B cell (primary cell): ENCODE measurements at regions not wholly inside any gene's neighbourhood (a gene's known extent, or its start where the extent isn't known, plus 50 kb on each side); places are given as distances from the start of the nearest gene placed in this dataset.

Experiments
- ATAC-seq: fragments of 200-7000 bp; cut with Tn5 transposase; one replicate; pipeline ENCODE4 v1.10.0; 2021; ENCODE audit warnings: low read depth, mild to moderate bottlenecking, moderate number of reproducible peaks, moderate library complexity
- CTCF ChIA-PET: fragments of 350-600 bp; sonication (Branson Sonifier 250); formaldehyde crosslinking; loops from one replicate; lab custom pipeline; 2021; ENCODE audit warnings: antibody characterized with exemption, inconsistent platforms; lab: Charles Lee
- POLR2A ChIA-PET: fragments of 350-600 bp; sonication (Branson Sonifier 250); formaldehyde crosslinking; loops from one replicate; lab custom pipeline; 2021; ENCODE audit warnings: antibody characterized with exemption; lab: Charles Lee
- DNase-seq: peaks from one replicate; pipeline ENCODE4 v3.0.0; 2013
- H2AFZ ChIP-seq: 2 replicates; pipeline ENCODE4 v1.6.1; 2012; ENCODE audit warnings: mild to moderate bottlenecking, low read depth, low read length; ENCODE audit not compliant: insufficient read depth, poor library complexity, severe bottlenecking
- H3K27ac ChIP-seq, 2 donors: 1 replicate in 1 of 2; 2 replicates in 1 of 2; pipeline ENCODE4 v1.5.1; 2012 to 2013; ENCODE audit warnings: low read length in 2 of 2, mild to moderate bottlenecking in 2 of 2, moderate library complexity in 1 of 2
- H3K27me3 ChIP-seq, 4 experiments: fragments of 200-600 bp in 1 of 4; sonication (generic) in 1 of 4; replicated peaks in 1 of 4; 1 replicate in 2 of 4; 2 replicates in 2 of 4; pipeline versions ENCODE4 v1.6.1 to v1.7.0; 2013 to 2016; ENCODE audit warnings: low read length in 3 of 4, mild to moderate bottlenecking in 2 of 4, mixed read lengths in 1 of 4, moderate library complexity in 1 of 4; ENCODE audit not compliant: insufficient read depth in 4 of 4, control insufficient read depth in 3 of 4; ENCODE audit errors: control extremely low read depth in 1 of 4
- H3K36me3 ChIP-seq, 2 experiments: replicated peaks in 1 of 2; 1 replicate in 1 of 2; 2 replicates in 1 of 2; pipeline versions ENCODE4 v1.6.1 to v1.7.1; 2013; ENCODE audit warnings: low read length in 1 of 2; ENCODE audit not compliant: insufficient read depth in 2 of 2, control insufficient read depth in 1 of 2; ENCODE audit errors: control extremely low read depth in 1 of 2, extremely low read depth in 1 of 2
- H3K4me1 ChIP-seq, 2 donors: fragments of 200-600 bp in 1 of 2; sonication (generic) in 1 of 2; 1 replicate in 1 of 2; 2 replicates in 1 of 2; pipeline versions ENCODE4 v1.5.1 to v1.6.1; 2013 to 2017; ENCODE audit warnings: low read length in 2 of 2; ENCODE audit not compliant: control insufficient read depth in 2 of 2, insufficient read depth in 2 of 2
- H3K4me2 ChIP-seq: replicated peaks from 2 replicates; pipeline ENCODE3; 2012; ENCODE audit warnings: mild to moderate bottlenecking, low read depth, low read length; ENCODE audit not compliant: poor library complexity, severe bottlenecking
- H3K4me3 ChIP-seq, 5 experiments: fragments of 200-600 bp in 1 of 5; sonication (generic) in 1 of 5; 1 replicate in 3 of 5; 2 replicates in 2 of 5; pipeline versions ENCODE4 v1.5.1 to v1.7.0; 2011 to 2016; ENCODE audit warnings: low read length in 4 of 5, mild to moderate bottlenecking in 4 of 5, low read depth in 2 of 5, control low read depth in 1 of 5, moderate library complexity in 1 of 5; ENCODE audit not compliant: insufficient read depth in 1 of 5; ENCODE audit errors: control extremely low read depth in 1 of 5, extremely low read depth in 1 of 5
- H3K79me2 ChIP-seq: fragments of 200-600 bp; sonication (generic); one replicate; pipeline ENCODE4 v1.6.0; 2016; ENCODE audit warnings: low read length; ENCODE audit not compliant: control insufficient read depth, insufficient read depth
- H3K9ac ChIP-seq: fragments of 200-600 bp; sonication (generic); 2 replicates; pipeline ENCODE4 v1.6.1; 2017; ENCODE audit warnings: mild to moderate bottlenecking, low read length, moderate library complexity
- H3K9me3 ChIP-seq, 3 donors: one replicate each; pipeline versions ENCODE4 v1.6.1 to v1.7.1; 2013; ENCODE audit warnings: low read length in 2 of 3; ENCODE audit not compliant: control insufficient read depth in 2 of 3, insufficient read depth in 1 of 3; ENCODE audit errors: control extremely low read depth in 1 of 3
- H4K20me1 ChIP-seq: 2 replicates; pipeline ENCODE4 v1.6.0; 2012; ENCODE audit warnings: mild to moderate bottlenecking, low read length; ENCODE audit not compliant: insufficient read depth, control insufficient read depth, poor library complexity, severe bottlenecking
- H3K27ac Mint-ChIP-seq: one replicate; pipeline ENCODE4 v1.8.0; 2021; ENCODE audit warnings: mixed read lengths
- H3K27me3 Mint-ChIP-seq: one replicate; pipeline ENCODE4 v1.8.0; 2021; ENCODE audit warnings: mixed read lengths
- H3K4me1 Mint-ChIP-seq: one replicate; pipeline ENCODE4 v1.8.0; 2021; ENCODE audit warnings: mixed read lengths
- H3K4me3 Mint-ChIP-seq: one replicate; pipeline ENCODE4 v1.8.0; 2021; ENCODE audit warnings: mixed read lengths
- H3K9me3 Mint-ChIP-seq: one replicate; pipeline ENCODE4 v1.8.0; 2022; ENCODE audit warnings: mixed read lengths; ENCODE audit not compliant: insufficient read depth
- CTCF ChIP-seq: fragments of 200-600 bp; IDR thresholded peaks from one replicate; pipeline ENCODE4 v1.8.0; 2022; ENCODE audit warnings: antibody characterized with exemption, mild to moderate bottlenecking
- EZH2 ChIP-seq: IDR thresholded peaks from 2 replicates; pipeline ENCODE4 v1.6.1; 2012; ENCODE audit warnings: borderline replicate concordance, low read depth, mild to moderate bottlenecking, moderate library complexity, low read length; ENCODE audit not compliant: insufficient read depth, poor library complexity, severe bottlenecking
- WGBS: methylation state at CpG from one replicate; pipeline ENCODE4 v1.1.5; 2013; ENCODE audit warnings: missing lambda C conversion rate; ENCODE audit not compliant: insufficient coverage; 5-methylcytosine and 5-hydroxymethylcytosine counted together
- intact Hi-C: fragments of 100-400 bp; cut with micrococcal nuclease; formaldehyde crosslinking; loops from one replicate; pipeline ENCODE4 v1.10.0; 2022

- H3K27ac ChIP-seq: no peak overlapping the region
- no peaks in the 10 kb centered on the region for H3K36me3 ChIP-seq
- Mint-ChIP-seq H3K27me3 (peaks cover 37% of the 10 kb centered on the region), H3K4me1 (no peaks in the 10 kb centered on the region), H3K9me3 (peaks cover 8% of the 10 kb centered on the region), H3K4me3 (no peak overlapping the region), H3K27ac (no peak overlapping the region)
- ATAC-seq (no peak), DNase-seq (no peak)
- intact Hi-C loops: no loop called here
- CTCF ChIA-PET: no interaction called here
- TF ChIP-seq CTCF: no peak
- TF ChIP-seq EZH2: no peak
- no peak overlapping the region for H2AFZ ChIP-seq
- H3K27me3 ChIP-seq: peaks cover 0 to 9% (median 0%) of the 10 kb centered on the region in 4 experiments
- no peak overlapping the region for H3K4me2 ChIP-seq
- no peaks in the 10 kb centered on the region for H3K79me2 ChIP-seq
- no peak overlapping the region for H3K9ac ChIP-seq
- H3K4me3 ChIP-seq: no peak overlapping the region
- peaks cover 0 to 5% (median 5%) of the 10 kb centered on the region in 3 donors for H3K9me3 ChIP-seq
- no peaks in the 10 kb centered on the region for H4K20me1 ChIP-seq
- POLR2A ChIA-PET: no interaction called here
- WGBS: no CpG with 5 or more reads among the region's 3 CpGs
- no peaks in the 10 kb centered on the region for H3K4me1 ChIP-seq
Measured at GRCh38 chr10:118971876-118972275, 57.6 kb upstream of the NANOS1 start.

- ChIA-PET POLR2A (no interaction called here), CTCF (no interaction called here)
- Histone ChIP-seq H4K20me1 (no peaks in the 10 kb centered on the region), H3K4me3 (no peak overlapping the region), H3K27me3 (peaks cover 0 to 3% (median 0%) of the 10 kb centered on the region in 4 experiments), H3K79me2 (no peaks in the 10 kb centered on the region), H3K9me3 (peaks cover 0 to 5% (median 5%) of the 10 kb centered on the region in 3 donors), H3K4me1 (no peaks in the 10 kb centered on the region), H3K9ac (no peak overlapping the region), H3K27ac (no peak overlapping the region), H3K36me3 (no peaks in the 10 kb centered on the region), H3K4me2 (no peak overlapping the region), H2AFZ (no peak overlapping the region)
- Mint-ChIP-seq H3K4me1 (no peaks in the 10 kb centered on the region), H3K9me3 (peaks cover 8% of the 10 kb centered on the region), H3K4me3 (no peak overlapping the region), H3K27me3 (peaks cover 35% of the 10 kb centered on the region), H3K27ac (no peak overlapping the region)
- 83% methylated on average over 1 of the region's 1 CpG for WGBS
- intact Hi-C loops: no loop called here
- DNase-seq: no peak
- no peak for TF ChIP-seq CTCF
- no peak for ATAC-seq
Measured at GRCh38 chr10:118973744-118974143, 55.8 kb upstream of the NANOS1 start.
